HCT116 (cell line): ENCODE measurements at regions not wholly inside any gene's neighbourhood (a gene's known extent, or its start where the extent isn't known, plus 50 kb on each side); places are given as distances from the start of the nearest gene placed in this dataset.

Experiments
- ATAC-seq: fragments of 200-7000 bp; cut with Tn5 transposase; 2 replicates; pipeline ENCODE4 v1.9.1; 2020; ENCODE audit warnings: mild to moderate bottlenecking, moderate library complexity
- BruUV-seq: library from RNA; stranded (reverse); fragments of 400-500 nt; replicated peaks from 2 replicates; lab custom pipeline; 2021; lab: Mats Ljungman, UMichigan
- CTCF ChIA-PET: fragments of 300-600 bp; sonication (Branson Sonifier 250); formaldehyde crosslinking; loops from one replicate; lab custom pipeline; 2021; ENCODE audit warnings: antibody characterized with exemption; lab: Charles Lee
- POLR2A ChIA-PET: fragments of 300-600, 350-600 bp; sonication (Branson Sonifier 250); formaldehyde crosslinking; loops from one replicate; lab custom pipeline; 2021; ENCODE audit warnings: antibody characterized with exemption; lab: Charles Lee
- RAD21 ChIA-PET, 2 experiments: fragments of 300-600 bp; sonication (Branson Sonifier 250); formaldehyde crosslinking; loops; one replicate each; lab custom pipeline; 2023; ENCODE audit warnings: low total read pairs in 2 of 2; ENCODE audit not compliant: uncharacterized antibody in 2 of 2, unreplicated experiment in 2 of 2, low non-redundant PET in 1 of 2; lab: Charles Lee
- DNase-seq: peaks from one replicate; pipeline ENCODE4 v3.0.0-alpha.2; 2010; ENCODE audit warnings: low read depth, low spot score
- H2AFZ ChIP-seq: fragments of 200-600 bp; shearing (Covaris generic), sonication (generic); 2 replicates; pipeline ENCODE4 v1.6.1; 2017; ENCODE audit warnings: low read depth, mixed run types, mixed read lengths, antibody characterized with exemption, low read length; ENCODE audit not compliant: poor library complexity, severe bottlenecking
- H3K27ac ChIP-seq: 2 replicates; pipeline ENCODE4 v1.5.1; 2012; ENCODE audit warnings: low read depth, low read length
- H3K27me3 ChIP-seq: fragments of 200-600 bp; sonication (generic); 2 replicates; pipeline ENCODE4 v1.6.1; 2016; ENCODE audit warnings: mixed run types, low read length, mixed read lengths; ENCODE audit not compliant: insufficient read depth
- H3K36me3 ChIP-seq, 2 experiments: fragments of 200-500 bp in 1 of 2; fragments of 200-600 bp in 1 of 2; sonication (Bioruptor generic) in 1 of 2; sonication (generic) in 1 of 2; 2 replicates each; pipeline versions ENCODE4 v1.5.1 to v1.6.1; 2014 to 2016; ENCODE audit warnings: low read length in 2 of 2, inconsistent platforms in 1 of 2, mixed read lengths in 1 of 2, mixed run types in 1 of 2; ENCODE audit not compliant: insufficient read depth in 2 of 2, control insufficient read depth in 1 of 2
- H3K4me1 ChIP-seq, 2 experiments: fragments of 200-600 bp in 1 of 2; sonication (generic) in 1 of 2; 2 replicates each; pipeline versions ENCODE4 v1.5.1 to v1.6.1; 2012 to 2017; ENCODE audit warnings: low read length in 2 of 2, inconsistent platforms in 1 of 2, mild to moderate bottlenecking in 1 of 2, mixed read lengths in 1 of 2, mixed run types in 1 of 2, moderate library complexity in 1 of 2; ENCODE audit not compliant: insufficient read depth in 2 of 2, control insufficient read depth in 1 of 2
- H3K4me2 ChIP-seq: fragments of 200-600 bp; sonication (generic); 2 replicates; pipeline ENCODE4 v1.6.1; 2017; ENCODE audit warnings: mixed run types, low read length, mixed read lengths
- H3K4me3 ChIP-seq, 2 experiments: fragments of 200-600 bp in 1 of 2; sonication (generic) in 1 of 2; replicated peaks in 1 of 2; 2 replicates each; pipeline ENCODE4 v1.5.1; 2011 to 2016; ENCODE audit warnings: low read length in 2 of 2, control low read depth in 1 of 2, low read depth in 1 of 2, mild to moderate bottlenecking in 1 of 2, mixed read lengths in 1 of 2, mixed run types in 1 of 2
- H3K79me2 ChIP-seq: fragments of 200-600 bp; sonication (generic); 2 replicates; pipeline ENCODE4 v1.6.1; 2017; ENCODE audit warnings: mild to moderate bottlenecking, mixed run types, low read length, moderate library complexity, mixed read lengths; ENCODE audit not compliant: insufficient read depth
- H3K9ac ChIP-seq: fragments of 200-600 bp; sonication (generic); 2 replicates; pipeline ENCODE4 v1.6.1; 2016; ENCODE audit warnings: low read length, mixed read lengths
- H3K9me2 ChIP-seq: fragments of 200-600 bp; sonication (generic), shearing (Covaris generic); 2 replicates; pipeline ENCODE4 v1.6.1; 2017; ENCODE audit warnings: mixed run types, mild to moderate bottlenecking, moderate library complexity; ENCODE audit not compliant: insufficient read depth
- H3K9me3 ChIP-seq, 2 experiments: fragments of 200-500 bp in 1 of 2; fragments of 200-600 bp in 1 of 2; sonication (Bioruptor generic) in 1 of 2; sonication (generic) in 1 of 2; 2 replicates each; pipeline ENCODE4 v1.6.1; 2014 to 2017; ENCODE audit warnings: low read length in 2 of 2, mixed read lengths in 2 of 2, inconsistent platforms in 1 of 2, low read depth in 1 of 2, mild to moderate bottlenecking in 1 of 2, mixed run types in 1 of 2, moderate library complexity in 1 of 2; ENCODE audit not compliant: control insufficient read depth in 1 of 2, insufficient read depth in 1 of 2
- H4K20me1 ChIP-seq: fragments of 200-600 bp; sonication (generic), shearing (Covaris generic); 2 replicates; pipeline ENCODE4 v1.6.1; 2017; ENCODE audit warnings: mixed run types, mild to moderate bottlenecking, moderate library complexity; ENCODE audit not compliant: insufficient read depth
- CBX3 ChIP-seq: IDR thresholded peaks from 2 replicates; pipeline ENCODE4 v1.6.1; 2012; ENCODE audit warnings: low read depth
- CTCF ChIP-seq, 3 experiments: fragments of 200-600 bp in 1 of 3; sonication (generic) in 1 of 3; IDR thresholded peaks in 2 of 3; conservative IDR thresholded peaks in 1 of 3; 2 replicates each; pipeline ENCODE4 v1.5.1; 2012 to 2017; ENCODE audit warnings: low read depth in 2 of 3, low read length in 2 of 3, antibody characterized with exemption in 1 of 3, borderline replicate concordance in 1 of 3, control low read depth in 1 of 3, mild to moderate bottlenecking in 1 of 3, mixed read lengths in 1 of 3, mixed run types in 1 of 3, moderate library complexity in 1 of 3; ENCODE audit not compliant: insufficient read depth in 1 of 3
- JUND ChIP-seq: IDR thresholded peaks from 2 replicates; pipeline ENCODE4 v1.6.1; 2012
- MAX ChIP-seq: IDR thresholded peaks from 2 replicates; pipeline ENCODE4 v1.6.1; 2012
- POLR2A ChIP-seq: IDR thresholded peaks from 2 replicates; pipeline ENCODE4 v1.7.0; 2011; ENCODE audit warnings: borderline replicate concordance; ENCODE audit not compliant: insufficient read depth, insufficient read length; ENCODE audit errors: extremely low read depth
- TCF7L2 ChIP-seq: IDR thresholded peaks from 2 replicates; pipeline ENCODE4 v1.7.0; 2011; ENCODE audit warnings: borderline replicate concordance, inconsistent platforms; ENCODE audit not compliant: insufficient read depth, insufficient read length; ENCODE audit errors: extremely low read depth
- ZBTB33 ChIP-seq: IDR thresholded peaks from 2 replicates; pipeline ENCODE4 v1.6.1; 2011; ENCODE audit warnings: mild to moderate bottlenecking, low read length, moderate library complexity; ENCODE audit not compliant: insufficient replicate concordance; ENCODE audit errors: extremely low read depth
- ZFX ChIP-seq: fragments of 450-650 bp; IDR thresholded peaks from 2 replicates; pipeline ENCODE4 v1.6.1; 2017
- intact Hi-C: fragments of 100-400 bp; cut with micrococcal nuclease; formaldehyde crosslinking; loops from 2 replicates; pipeline ENCODE4 v1.10.0; 2022

GRCh38 chrX:40247848-40248622 is 150.3 kb upstream of the BCOR start:
- no peaks in the 10 kb centered on the region for H3K36me3 ChIP-seq
- H3K27me3 ChIP-seq: no peaks in the 10 kb centered on the region
- BruUV-seq: no TSS peak
- ATAC-seq (no peak), DNase-seq (no peak)
- H2AFZ ChIP-seq: no peak overlapping the region
- RAD21 ChIA-PET: no interaction called here
- H3K27ac ChIP-seq: no peak overlapping the region
- no peaks in the 10 kb centered on the region for H4K20me1 ChIP-seq
- CTCF ChIA-PET: no interaction called here
- H3K4me2 ChIP-seq: no peak overlapping the region
- POLR2A ChIA-PET: no interaction called here
- no peak overlapping the region for H3K9ac ChIP-seq
- H3K4me3 ChIP-seq: no peak overlapping the region
- H3K9me3 ChIP-seq: no peaks in the 10 kb centered on the region
- intact Hi-C loops: no loop called here
- no peak for TF ChIP-seq JUND
- no peak for TF ChIP-seq ZBTB33
- TF ChIP-seq ZFX: no peak
- TF ChIP-seq POLR2A: no peak
- no peak for TF ChIP-seq MAX
- no peak for TF ChIP-seq CTCF (IDR thresholded peaks at IDR 0.05 in 2 of 3, conservative IDR thresholded peaks at IDR 0.05 in 1 of 3; ENCODE audit: borderline replicate concordance in 1 of 3, insufficient read depth in 1 of 3, low read depth in 2 of 3, low read length in 2 of 3)
- no peak for TF ChIP-seq TCF7L2
- no peak for TF ChIP-seq CBX3
- no peaks in the 10 kb centered on the region for H3K4me1 ChIP-seq
- H3K9me2 ChIP-seq: no peaks in the 10 kb centered on the region
- H3K79me2 ChIP-seq: no peaks in the 10 kb centered on the region
